ENCODE measurements at regions not wholly inside any gene's neighbourhood (a gene's known extent, or its start where the extent isn't known, plus 50 kb on each side); places are given as distances from the start of the nearest gene placed in this dataset.
"Not testable (repeated sequence)": the region's sequence is repeated elsewhere in the genome, so short reads cannot be mapped to it uniquely, and the experiment has no call there.

DNA sequence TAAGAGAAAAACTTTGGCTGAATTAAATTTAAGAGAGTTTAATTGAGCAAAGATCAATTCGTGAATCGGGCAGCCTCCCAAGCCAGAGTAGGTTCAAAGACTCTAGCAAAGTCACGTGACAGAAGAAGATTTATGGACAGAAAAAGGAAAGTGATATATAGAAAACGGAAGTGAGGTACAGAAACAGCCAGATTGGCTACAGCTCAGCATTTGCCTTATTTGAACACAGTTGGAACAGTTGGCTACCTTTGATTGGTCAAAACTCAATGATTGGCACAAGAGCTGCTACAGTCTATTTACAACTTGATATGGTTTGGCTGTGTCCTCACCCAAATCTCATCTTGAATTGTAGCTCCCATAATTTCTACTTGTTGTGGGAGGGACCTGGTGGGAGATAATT lies 102.6 kb downstream of the PLG start:
- DNase-seq = no peak

DNA sequence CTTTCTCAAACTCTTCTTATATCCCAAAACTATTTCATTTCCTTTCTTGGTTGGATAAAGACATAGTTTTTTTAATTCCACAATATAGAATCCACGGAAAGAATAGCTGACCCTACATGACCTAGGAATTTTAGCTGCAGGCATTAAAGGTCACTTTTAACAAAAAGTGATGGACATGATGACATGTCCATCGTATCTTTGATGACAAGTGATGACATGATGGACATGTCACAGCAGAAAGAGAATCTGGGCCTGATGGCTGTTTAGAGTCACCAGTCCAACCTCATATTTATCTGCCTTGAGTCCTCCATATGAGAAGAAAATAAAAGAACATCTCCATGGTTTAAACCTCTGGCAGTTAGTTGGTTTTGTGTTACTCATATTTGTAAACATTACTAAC lies 106.2 kb downstream of the PLG start:
- DNase-seq = no peak

DNA sequence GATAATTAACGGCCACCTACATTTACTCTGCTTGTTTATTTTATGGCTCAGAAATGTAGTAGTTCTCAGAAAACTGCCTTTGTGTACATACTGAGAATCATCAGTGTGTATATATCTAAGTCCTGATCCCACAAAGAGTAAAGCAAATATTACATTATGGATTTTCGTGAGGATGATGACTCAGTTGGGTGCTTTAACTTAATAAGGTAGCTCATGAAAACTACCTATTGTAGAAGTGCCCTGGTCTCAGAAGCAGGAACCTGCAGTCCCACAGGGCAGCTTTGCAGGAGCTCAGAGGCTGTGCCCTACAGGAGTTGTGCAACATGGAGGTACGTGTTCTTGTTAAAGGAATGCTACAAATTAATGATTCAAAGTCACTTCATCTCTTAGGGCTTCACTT lies 108.2 kb downstream of the PLG start:
- peak; percentile 14 for DNase-seq

DNA sequence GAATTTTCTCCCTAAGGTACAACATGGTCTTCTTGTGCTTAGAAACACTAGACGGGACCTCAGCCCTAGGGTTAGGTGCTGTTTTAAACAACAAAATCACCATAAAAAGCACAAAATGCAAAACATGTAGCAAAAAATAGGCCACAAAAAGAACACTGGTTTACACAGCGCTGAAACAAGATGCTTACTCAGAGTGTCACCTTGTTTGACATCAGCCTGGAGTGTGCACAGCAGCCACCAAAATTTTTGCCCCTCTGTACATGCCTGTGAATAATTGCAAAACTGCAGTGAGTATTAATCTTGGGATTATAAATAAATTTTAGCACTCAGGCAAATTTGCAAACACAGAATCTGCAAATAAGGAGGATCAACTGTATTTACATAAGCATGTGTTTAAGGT lies 110.1 kb downstream of the PLG start:
- no peak for DNase-seq

DNA sequence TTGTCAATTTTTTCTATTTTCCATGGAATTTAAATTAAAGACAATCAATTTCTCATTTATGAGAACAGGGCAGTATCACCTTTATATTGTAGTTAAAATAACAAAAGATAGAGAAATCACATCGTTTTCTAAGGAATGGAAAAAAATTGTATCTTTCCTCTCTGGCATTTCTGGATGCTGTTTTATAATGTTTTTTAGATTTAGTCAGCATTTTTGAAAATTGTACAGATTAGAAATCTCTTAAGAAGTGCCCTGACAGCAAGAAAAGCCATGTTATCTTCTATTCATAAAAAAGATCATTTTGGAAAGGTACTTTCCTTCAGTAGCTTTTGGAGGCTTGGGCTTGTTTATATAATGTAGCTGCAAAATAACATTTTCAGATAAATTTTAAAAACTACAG lies 116.9 kb downstream of the PLG start:
- DNase-seq = no peak

DNA sequence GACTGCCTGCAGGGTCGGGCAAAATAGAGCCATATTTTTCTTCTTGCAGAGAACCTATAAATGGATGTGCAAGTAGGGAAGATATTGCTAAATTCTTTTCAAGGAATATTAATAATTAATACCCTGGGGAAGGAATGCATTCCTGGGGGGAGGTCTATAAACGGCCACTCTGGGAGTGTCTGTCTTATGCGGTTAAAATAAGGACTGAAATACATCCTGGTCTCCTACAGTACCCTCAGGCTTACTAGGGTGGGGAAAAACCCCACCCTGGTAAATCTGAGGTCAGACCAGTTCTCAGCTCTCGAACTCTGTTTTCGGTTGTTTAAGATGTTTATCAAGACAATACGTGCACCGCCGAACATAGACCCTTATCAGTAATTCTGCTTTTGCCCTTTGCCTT lies 118.6 kb downstream of the PLG start:
- DNase-seq = not testable (repeated sequence)

DNA sequence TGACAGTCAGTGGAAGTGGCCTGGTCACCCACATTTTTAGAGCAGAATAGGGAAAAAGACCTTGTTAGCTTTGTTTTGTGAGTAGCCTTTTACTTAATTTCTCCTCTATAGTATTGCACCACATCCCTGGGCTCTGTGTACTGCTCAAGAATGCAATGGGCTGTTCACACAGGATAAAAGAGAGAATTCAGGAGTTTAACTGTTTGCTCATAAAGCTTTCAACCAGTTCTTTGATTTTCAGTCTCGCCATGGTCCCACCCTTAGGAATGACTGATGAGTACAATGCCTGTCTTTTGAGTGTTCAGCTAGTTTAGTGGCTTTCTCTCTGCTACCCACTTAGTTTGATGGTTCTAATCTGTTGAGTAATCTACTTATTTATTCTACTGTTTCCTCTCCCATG lies 129.7 kb downstream of the PLG start:
- DNase-seq = no peak

DNA sequence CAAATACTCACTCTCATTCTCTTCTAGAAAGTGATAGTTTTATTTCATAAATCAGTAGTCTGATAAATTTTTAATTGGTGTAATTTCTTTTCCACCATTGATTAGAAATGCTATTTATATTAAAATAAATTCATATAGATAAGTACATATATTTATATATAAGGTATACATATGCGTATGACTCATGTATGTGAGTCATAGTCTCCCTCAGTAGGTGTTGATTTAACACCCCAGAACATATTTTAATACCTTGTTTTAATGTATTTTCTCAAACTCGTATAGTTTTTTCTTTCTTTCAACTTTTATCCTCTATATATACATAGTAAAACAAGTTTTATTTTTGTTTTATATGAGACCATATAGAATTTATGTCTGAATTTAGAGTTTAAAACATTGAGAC lies 130.4 kb downstream of the PLG start:
- DNase-seq = no peak

DNA sequence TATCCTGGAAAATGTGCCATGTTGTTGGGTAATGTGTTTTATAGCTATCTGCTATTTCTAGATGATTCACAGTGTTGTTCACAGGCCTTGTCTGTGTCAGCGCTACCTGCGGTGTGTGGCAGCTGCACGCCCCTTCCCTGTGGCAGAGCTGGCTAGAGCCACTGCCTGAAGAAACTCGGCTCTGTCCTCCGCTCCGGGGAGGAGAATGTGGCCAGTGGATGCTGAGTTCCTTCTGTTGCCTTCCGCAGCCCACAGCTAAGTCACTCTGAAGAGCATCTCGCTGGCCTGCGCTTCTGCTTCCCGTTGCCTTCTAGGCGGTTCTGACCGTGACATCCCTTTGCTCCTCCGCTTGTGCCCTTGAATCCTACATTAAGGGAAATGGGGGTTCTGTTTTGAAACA lies 135.1 kb downstream of the PLG start:
- no peak for DNase-seq

DNA sequence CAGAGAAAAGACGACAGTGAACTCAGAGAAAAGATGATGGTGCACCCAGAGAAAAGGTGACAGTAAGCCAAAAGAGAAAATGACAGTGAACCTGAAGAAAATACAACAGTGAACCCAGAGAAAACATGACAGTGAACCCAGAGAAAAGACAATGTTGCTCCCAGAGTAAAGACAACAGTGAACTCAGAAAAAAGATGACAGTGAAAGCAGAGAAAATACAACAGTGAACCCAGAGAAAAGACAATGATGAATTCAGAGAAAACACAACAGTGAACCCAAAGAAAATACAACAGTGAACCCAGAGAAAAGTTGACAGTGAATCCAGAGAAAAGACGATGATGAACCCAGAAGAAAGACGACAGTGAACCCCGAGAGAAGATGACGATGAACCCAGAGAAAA lies 140.5 kb upstream of the MAP3K4 start:
- no peak for DNase-seq

DNA sequence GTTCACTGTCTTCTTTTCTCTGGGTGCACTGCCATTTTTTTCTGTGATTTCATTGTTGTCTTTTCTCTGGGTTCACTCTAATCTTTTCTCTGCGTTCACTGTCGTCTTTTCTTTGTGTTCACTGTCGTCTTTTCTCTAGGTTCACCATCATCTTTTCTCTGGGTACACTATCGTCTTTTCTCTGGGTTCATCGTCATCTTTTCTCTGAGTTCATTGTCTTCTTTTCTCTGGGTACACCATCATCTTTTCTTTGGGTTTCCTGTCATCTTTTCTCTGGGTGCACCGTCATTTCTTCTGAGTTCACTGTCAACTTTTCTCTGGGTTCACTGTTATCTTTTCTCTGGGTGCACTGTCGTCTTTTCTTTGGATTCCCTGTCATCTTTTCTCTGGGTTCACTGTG lies 137.6 kb upstream of the MAP3K4 start:
- DNase-seq = no peak

DNA sequence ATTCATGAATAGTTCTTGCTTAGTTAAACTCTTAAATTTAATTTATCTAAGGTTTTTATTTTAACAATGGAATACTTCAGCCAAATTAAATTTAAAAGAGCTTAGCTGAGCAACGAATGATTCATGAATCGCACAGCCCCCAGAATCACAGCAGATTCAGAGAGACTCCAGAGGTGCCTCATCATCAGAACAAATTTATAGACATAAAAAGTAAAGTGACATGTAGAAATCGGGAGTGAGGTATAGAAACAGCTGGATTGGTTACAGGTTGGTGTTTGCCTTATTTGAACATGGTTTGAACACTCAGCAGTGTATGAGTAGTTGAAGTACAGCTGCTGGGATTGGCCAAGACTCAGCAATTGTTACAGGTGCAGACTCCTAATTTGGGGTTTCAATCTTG lies 132.7 kb upstream of the MAP3K4 start:
- no peak for DNase-seq

DNA sequence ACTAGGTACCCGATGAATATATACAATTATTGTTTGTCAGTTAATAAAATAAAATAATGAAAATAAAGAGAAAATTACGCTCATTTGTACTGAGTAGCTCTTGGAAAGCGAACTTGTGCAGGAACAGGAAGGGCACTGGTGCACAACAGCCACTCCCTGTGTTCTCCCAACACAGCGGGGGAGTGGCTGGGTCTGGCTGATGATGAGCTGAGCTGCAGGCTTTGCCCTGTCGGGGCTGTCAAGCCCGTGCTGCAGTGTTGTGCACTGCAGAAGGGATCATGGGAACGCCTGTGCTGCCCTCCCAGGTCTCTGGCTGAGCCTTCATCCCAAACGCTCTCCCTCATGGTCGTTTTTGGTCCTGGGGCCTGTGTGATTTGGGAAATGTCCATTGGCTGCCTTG lies 131.7 kb upstream of the MAP3K4 start:
- DNase-seq = no peak

DNA sequence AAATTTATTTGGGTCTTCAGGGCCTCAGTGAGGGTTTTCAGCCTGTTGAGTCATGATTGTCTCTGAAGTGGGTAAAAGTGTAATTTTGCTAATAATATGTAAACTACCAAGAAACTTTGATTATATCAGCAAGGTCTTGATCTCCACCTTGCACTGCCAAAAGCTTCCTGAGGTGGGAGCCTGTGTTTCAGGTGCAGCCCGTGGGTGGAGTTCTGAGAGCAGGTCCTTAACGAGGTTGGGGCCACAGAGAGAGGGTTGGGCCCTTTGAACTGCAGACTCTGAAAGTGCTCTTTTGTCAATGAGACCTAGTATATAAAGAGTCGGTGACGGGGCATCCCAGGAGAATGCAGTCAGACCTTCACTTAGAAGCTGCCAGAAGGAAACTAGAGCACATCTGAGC lies 129.7 kb upstream of the MAP3K4 start:
- DNase-seq = no peak

DNA sequence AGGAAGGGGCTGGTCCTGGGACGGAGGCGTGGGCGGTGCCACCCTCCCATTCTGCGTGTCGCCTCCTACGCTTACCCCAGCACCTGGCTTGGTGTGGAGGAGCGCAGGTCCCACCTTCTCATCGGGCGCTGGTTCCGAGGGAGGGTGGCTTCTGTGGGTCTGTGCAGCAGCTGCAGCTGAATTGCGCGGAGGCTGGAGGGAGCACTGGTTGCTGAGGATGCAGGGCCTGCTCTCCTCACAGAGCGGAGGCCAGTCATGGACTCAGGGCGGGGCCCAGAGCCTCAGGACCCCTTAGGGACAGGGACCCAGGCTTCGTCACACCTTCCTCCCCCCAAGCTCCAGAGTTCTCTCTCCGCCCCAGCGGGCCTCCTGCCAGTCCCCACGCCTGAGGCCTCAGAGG lies 127.8 kb upstream of the MAP3K4 start:
- no peak for DNase-seq

DNA sequence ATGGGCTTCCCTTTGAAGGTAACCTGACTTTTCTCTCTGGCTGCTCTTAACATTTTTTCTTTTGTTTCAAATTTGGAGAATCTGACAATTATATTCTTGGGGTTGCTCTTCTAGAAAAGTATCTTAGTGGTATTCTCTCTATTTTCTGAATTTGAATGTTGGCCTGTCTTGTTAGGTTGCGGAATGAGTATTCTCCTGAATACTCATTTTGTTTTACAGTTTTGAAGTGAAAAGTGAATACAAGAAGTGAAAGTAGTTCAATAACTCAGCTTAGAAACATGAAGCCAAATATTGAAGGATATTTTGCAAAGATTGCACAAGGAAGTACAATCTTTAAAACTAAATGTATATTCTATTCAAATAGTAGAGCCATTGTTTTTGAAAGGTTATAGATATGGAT lies 120.2 kb upstream of the MAP3K4 start:
- DNase-seq = no peak

DNA sequence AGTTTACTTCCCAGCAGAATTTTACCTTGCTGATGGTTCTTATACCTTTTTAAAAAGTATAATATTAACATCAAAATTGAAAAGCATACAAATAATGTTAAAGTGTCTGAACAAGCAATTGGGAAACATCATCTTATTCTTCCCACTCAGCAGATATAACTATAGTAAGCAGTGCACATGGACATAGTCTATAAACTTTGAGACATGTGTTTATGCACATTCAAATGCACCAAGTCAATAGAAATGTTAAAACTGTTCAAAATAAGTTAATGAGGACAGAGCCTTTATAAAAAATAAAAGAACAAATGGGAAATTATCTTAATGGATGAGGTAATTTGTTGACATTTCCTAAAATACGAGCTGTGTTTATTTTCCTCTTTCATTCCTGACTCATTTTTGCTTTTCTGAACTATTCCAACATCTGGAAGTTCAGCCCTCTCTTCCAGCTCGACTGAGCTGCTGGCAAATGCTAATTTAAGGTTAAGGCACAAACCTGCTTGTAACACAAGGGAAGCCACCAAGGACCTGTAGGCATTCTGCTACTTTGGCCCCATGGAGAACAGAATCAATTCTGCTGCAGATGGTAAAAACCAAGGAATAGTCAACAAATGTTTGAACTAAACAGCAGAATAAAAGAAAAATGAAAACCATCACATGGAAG lies 110.3 kb upstream of the MAP3K4 start:
- DNase-seq = no peak

DNA sequence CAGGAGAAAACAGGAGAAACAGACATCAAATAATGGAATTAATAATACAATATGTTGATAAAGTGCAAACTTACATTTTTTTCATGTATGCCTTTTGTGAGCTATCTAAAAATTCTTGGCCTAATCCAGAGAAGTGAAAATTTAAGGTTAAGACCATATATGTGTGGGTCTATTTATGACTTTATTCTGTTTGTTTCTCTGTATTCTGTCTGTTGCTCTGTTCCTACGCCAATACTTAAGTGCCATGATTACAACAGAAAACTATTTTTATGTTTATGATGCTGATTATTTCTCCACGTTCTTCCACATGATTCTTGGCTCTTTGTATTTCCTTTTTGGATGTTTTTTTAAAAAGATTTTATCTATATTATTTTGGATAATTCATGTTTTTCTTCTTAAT lies 109.6 kb upstream of the MAP3K4 start:
- DNase-seq = no peak

DNA sequence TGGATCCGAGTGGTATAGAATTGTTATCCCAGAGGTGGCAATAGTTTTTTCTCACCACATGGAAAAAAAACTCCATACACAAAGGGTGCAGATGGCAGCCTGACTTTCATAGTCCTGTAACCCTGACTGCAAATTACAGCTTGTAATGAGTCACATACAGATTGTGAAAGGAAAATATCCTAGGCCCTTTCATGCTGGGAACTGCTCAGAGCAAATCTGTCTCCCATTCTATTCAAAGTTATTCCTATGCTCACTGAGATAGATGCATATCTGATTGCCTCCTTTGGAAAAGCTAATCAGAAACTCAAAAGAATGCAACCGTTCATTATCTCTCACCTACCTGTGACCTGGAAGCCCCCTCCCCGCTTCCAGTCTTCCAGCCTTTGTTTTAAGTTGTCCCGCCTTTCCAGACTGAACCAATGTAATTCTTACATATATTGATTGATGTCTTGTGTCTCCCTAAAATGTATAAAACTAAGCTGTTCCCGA lies 108.7 kb upstream of the MAP3K4 start:
- DNase-seq = no peak

DNA sequence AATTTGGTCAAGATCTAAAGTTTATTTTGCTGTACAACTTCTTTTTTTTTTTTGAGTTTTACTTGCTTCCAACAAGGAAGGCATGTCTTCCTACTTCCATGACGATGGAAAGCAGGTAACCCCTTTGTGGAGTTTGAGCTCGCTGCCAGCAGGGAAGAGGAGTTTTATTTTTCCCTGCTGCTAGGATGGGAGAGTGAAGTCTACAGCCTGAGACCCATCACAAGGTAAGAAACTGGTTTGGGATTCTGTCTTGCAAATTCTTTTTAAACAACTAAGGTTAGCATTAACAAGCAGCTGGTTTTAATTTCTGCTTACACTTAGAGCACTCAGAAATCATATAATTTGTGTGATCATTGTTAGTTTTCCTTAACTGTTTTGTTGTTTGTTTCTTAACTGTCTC lies 108.0 kb upstream of the MAP3K4 start:
- DNase-seq = no peak

DNA sequence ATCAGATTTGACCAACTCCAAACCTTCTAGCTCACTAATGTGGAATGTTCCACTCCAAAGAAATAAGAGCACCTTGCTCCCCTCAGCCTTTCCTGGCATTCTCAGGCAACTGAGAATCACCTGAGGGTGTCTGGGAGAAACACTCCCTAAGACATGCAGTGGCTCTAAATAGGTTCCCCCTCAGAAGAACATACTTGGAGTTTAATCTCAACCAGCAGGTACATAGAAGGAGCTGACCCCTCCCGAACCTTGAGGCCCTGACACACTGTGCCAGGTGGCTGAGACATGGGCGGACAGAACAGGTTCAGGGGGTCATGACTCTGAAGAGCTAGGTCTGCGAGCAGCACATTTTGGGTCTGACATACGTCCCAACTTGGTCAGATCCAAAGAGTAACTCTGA lies 107.6 kb upstream of the MAP3K4 start:
- no peak for DNase-seq

DNA sequence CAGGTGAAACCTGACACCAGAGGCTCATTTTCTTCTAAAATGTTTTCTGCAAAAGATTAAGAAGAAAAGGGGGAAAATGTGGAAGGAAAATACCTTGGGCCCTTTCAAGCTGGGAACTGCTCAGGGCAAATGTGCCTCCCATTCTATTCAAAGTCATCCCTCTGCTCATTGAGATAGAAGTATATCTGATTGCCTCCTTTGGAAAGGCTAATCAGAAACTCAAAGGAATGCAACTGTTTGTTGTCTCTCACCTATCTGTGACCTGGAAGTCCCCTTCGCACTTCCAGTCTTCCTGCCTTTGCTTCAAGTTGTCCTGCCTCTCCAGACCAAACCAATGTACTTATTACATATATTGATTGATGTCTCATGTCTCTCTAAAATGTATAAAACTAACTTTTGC lies 102.4 kb upstream of the MAP3K4 start:
- not testable (repeated sequence) for DNase-seq

DNA sequence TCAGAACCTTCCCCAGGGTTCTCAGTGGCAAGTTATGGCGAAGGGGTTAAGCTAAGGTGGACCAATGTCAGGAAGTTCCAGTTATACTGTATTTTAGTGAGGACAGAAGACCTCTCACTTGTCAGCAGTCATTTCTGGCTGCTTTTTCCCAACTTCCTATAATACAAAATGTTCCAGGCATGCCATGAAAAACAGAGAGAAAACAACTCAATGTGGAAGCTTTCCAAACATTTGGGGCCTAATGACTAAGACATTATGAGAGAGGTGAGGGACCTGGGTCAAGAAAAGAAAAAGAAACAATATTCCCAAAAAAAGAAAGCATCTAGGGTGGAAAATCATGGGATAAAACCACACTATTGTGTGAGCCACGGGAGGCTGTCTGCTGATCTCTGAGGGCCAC lies 99.9 kb upstream of the MAP3K4 start:
- no peak for DNase-seq

DNA sequence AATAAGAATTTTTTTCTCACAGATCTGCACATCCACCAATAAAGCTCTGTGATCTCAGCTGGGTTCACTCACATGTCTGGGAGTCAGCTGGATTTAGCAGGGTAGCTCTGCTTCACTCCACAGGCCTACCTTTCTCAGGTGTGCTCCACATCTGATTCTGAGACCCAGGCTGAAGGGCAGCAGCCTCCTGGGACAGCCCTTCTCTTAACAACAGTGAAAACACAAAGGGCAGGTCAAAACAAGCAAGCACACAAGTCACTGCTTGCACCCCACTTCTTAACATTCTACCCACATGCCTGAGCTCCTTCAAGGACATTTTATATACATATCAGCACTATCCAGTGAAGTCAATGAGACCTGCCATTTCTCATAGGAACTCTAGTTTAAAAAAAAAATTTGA lies 96.0 kb upstream of the MAP3K4 start:
- DNase-seq = no peak

DNA sequence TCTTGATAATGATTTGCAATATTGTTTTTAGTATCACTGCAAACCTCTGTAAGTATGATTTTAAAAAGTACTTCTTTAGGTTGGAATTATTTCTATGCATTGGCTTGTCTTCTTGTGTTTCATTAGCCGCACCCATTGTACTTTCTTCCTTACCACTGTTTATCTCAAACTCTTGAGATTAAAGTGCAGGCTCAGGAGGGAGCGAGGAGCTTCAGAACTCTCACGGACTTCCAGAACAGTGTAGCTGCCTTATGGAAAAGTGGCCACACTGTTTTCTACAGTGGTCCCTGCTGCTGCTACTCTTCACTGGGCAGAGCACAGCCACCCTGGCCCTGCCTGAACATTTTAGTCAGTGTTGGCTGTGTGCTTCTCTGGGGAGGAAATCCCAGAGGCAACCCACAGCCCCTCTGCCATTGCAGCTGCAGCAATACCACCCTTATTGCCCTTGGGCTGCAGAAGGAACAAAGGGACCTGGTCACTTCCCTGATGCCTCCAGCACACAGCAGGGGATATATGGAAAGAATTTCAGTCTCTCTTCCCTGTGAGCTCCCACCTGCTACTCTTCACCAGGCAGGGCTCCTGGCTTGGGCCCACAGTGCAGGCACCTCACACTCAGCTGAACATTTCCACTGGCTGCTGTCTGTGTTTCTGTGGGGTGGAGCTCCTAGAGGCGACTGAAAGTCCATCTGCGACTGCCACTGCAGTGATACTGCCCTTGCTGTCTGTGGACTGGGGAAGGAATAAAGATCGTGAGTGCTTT lies 91.7 kb upstream of the MAP3K4 start:
- DNase-seq = no peak
